ENCODE measurements at regions not wholly inside any gene's neighbourhood (a gene's known extent, or its start where the extent isn't known, plus 50 kb on each side); places are given as distances from the start of the nearest gene placed in this dataset.

- no peak for TF ChIP-seq ELF1 (IDR thresholded peaks at IDR 0.05; ENCODE audit: borderline replicate concordance, low read depth)
- no peak for TF ChIP-seq SP1 (IDR thresholded peaks at IDR 0.05; ENCODE audit: low read depth)
- no peak for TF ChIP-seq EZH2phosphoT487 (IDR thresholded peaks at IDR 0.05; ENCODE audit: borderline replicate concordance)
- TF ChIP-seq SIN3A (IDR thresholded peaks at IDR 0.05; ENCODE audit: low read depth) = no peak
- TF ChIP-seq ATF3 (IDR thresholded peaks at IDR 0.05) = no peak
- no peak for TF ChIP-seq CTCF (IDR thresholded peaks at IDR 0.05 in 2 of 3, conservative IDR thresholded peaks at IDR 0.05 in 1 of 3; ENCODE audit: borderline replicate concordance in 1 of 3, insufficient read depth in 1 of 3, low read depth in 2 of 3, low read length in 2 of 3)
- TF ChIP-seq TCF7L2 (IDR thresholded peaks at IDR 0.05; ENCODE audit: borderline replicate concordance, extremely low read depth, insufficient read depth, insufficient read length) = no peak
- TF ChIP-seq JUND (IDR thresholded peaks at IDR 0.05) = no peak
- TF ChIP-seq MAX (IDR thresholded peaks at IDR 0.05) = no peak
- no peak for TF ChIP-seq POLR2AphosphoS5 (IDR thresholded peaks at IDR 0.05; ENCODE audit: low read depth, low read length)
- intact Hi-C loops (cut with micrococcal nuclease) = no loop called here
- Histone ChIP-seq H3K4me3 (replicated peaks in 1 of 2; ENCODE audit: low read depth in 1 of 2, low read length in 2 of 2) (no peak overlapping the region), H3K9ac (ENCODE audit: low read length) (no peak overlapping the region), H4K20me1 (ENCODE audit: insufficient read depth) (no peaks in the 10 kb centered on the region), H3K36me3 (ENCODE audit: control insufficient read depth in 1 of 2, insufficient read depth in 2 of 2, low read length in 2 of 2) (no peaks in the 10 kb centered on the region), H3K4me2 (ENCODE audit: low read length) (no peak overlapping the region), H3K79me2 (ENCODE audit: insufficient read depth, low read length) (no peaks in the 10 kb centered on the region), H2AFZ (ENCODE audit: low read depth, low read length, poor library complexity, severe bottlenecking) (no peak overlapping the region), H3K9me3 (ENCODE audit: control insufficient read depth in 1 of 2, insufficient read depth in 1 of 2, low read depth in 1 of 2, low read length in 2 of 2) (no peaks in the 10 kb centered on the region), H3K27me3 (ENCODE audit: insufficient read depth, low read length) (peaks cover 10% of the 10 kb centered on the region; the same call in 1 of the 2 replicates), H3K27ac (ENCODE audit: low read depth, low read length) (no peak overlapping the region), H3K9me2 (ENCODE audit: insufficient read depth) (no peaks in the 10 kb centered on the region), H3K4me1 (ENCODE audit: control insufficient read depth in 1 of 2, insufficient read depth in 2 of 2, low read length in 2 of 2) (no peaks in the 10 kb centered on the region)
- DNase-seq (ENCODE audit: low read depth, low spot score) = no peak
- no peak for ATAC-seq
- no TSS peak for BruUV-seq (replicated peaks)
- POLR2A ChIA-PET = interaction anchor here (0.5 kb wide), 1 partner anchor 170 kb away, joined by 3 read pairs; no protein-coding TSS in a partner anchor
- RAD21 ChIA-PET (ENCODE audit: low non-redundant PET in 1 of 2, low total read pairs in 2 of 2, uncharacterized antibody in 2 of 2, unreplicated experiment in 2 of 2) = no interaction called here
- CTCF ChIA-PET = no interaction called here
Observed at GRCh38 chr13:110802260-110802659, 88.8 kb downstream of the ING1 start.
